Mucosa of rectum (tissue), 2 donors: ENCODE measurements at regions not wholly inside any gene's neighbourhood (a gene's known extent, or its start where the extent isn't known, plus 50 kb on each side); places are given as distances from the start of the nearest gene placed in this dataset.

Experiments used
- H3K27ac ChIP-seq, 2 donors: one replicate each; pipeline ENCODE4 v1.7.0; 2013; ENCODE audit warnings: inconsistent platforms in 2 of 2, low read depth in 2 of 2, low read length in 2 of 2
- H3K27me3 ChIP-seq, 2 donors: one replicate each; pipeline ENCODE4 v1.7.0; 2013; ENCODE audit warnings: low read length in 2 of 2; ENCODE audit not compliant: control insufficient read depth in 2 of 2, insufficient read depth in 2 of 2
- H3K36me3 ChIP-seq, 2 donors: one replicate each; pipeline ENCODE4 v1.7.0; 2013; ENCODE audit warnings: low read length in 2 of 2; ENCODE audit not compliant: control insufficient read depth in 2 of 2, insufficient read depth in 2 of 2
- H3K4me1 ChIP-seq, 2 donors: one replicate each; pipeline ENCODE4 v1.7.0; 2013; ENCODE audit warnings: low read length in 2 of 2, mild to moderate bottlenecking in 1 of 2; ENCODE audit not compliant: control insufficient read depth in 2 of 2, insufficient read depth in 2 of 2
- H3K4me3 ChIP-seq, 2 donors: one replicate each; pipeline ENCODE4 v1.7.0; 2013; ENCODE audit warnings: low read length in 2 of 2
- H3K9ac ChIP-seq, 2 donors: one replicate each; pipeline ENCODE4 v1.7.0; 2013; ENCODE audit warnings: low read length in 2 of 2, low read depth in 1 of 2, mild to moderate bottlenecking in 1 of 2
- H3K9me3 ChIP-seq, 2 donors: one replicate each; pipeline ENCODE4 v1.7.0; 2013; ENCODE audit warnings: low read length in 2 of 2; ENCODE audit not compliant: control insufficient read depth in 2 of 2
- donor health status: healthy.
- donor health status: Normal muscosa, but diverticular disease.

DNA sequence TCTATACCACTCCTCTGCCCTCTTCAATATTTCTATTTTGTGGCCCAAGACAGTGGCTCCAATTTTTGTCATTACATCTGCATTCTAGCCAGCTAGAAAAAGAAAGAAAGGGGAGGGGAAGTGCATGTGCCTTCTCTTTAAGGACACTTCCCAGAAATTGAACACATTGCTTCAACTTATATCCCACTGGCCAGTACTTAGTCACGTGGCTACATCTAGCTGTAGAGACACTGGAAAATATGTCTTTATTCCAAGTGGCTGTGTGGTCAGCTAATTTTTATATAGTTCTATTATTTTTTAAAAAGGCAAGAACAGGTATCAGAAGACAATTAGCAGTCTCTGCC is 200.4 kb downstream of the SNX19 start:
- Histone ChIP-seq H3K4me1 (no peaks in the 10 kb centered on the region), H3K9ac (no peak overlapping the region), H3K4me3 (no peak overlapping the region), H3K27me3 (no peaks in the 10 kb centered on the region), H3K27ac (no peak overlapping the region), H3K9me3 (no peaks in the 10 kb centered on the region), H3K36me3 (no peaks in the 10 kb centered on the region)

DNA sequence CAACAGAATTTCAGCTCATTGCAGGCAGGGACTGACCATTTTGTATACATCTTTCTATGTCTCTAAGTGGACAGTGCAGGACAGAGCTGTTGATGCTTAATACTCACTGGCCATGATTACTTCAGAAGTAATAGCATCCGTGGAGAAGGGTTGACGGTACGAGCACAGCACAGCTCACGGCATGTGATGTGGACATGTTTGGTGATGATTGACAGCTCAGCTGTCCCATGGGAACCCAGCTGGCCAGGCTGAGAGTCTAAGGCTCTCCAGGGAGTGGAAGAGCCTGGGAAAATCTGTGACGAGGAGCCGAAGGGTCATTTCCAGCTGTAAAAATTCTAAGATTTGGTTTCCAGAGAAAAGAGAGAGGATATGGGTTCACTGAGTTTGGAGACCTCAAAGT is 198.2 kb downstream of the SNX19 start:
- Histone ChIP-seq H3K36me3 (no peaks in the 10 kb centered on the region), H3K9ac (no peak overlapping the region), H3K9me3 (no peaks in the 10 kb centered on the region), H3K4me3 (no peak overlapping the region), H3K4me1 (no peaks in the 10 kb centered on the region), H3K27ac (no peak overlapping the region), H3K27me3 (no peaks in the 10 kb centered on the region)

DNA sequence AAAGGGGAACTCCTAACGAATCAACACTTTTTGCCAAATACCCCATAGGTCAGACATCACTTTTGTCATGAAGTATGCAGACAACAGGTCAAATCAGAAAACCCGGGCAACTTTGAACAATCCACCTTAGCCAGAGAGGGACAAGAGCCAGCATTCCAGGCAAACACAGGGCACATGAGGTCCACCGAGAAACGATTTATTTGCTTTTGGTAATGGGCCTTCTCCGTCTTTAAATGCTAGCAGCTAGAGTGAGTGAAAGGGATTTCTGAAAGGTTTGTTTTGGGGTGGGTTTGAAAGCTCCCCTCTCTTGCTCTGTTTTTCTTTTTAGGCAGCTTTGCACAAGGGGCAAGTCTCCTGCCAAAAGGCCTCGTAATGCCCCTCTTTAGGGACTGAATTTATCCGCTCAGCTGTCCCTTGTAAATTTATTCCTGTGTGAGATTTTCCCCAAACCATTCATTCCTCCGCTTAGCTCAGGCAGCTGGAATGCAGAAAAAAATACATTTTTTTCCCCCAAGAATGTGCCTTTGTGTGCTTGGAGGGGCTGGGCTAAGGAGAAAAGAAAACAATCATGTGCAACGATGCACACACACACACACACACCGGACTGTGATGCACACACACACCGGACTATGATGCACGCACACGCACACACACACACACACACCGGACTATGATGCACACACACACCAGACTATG is 196.9 kb downstream of the SNX19 start:
- Histone ChIP-seq H3K9me3 (no peaks in the 10 kb centered on the region), H3K4me1 (no peaks in the 10 kb centered on the region), H3K27ac (no peak overlapping the region), H3K36me3 (no peaks in the 10 kb centered on the region), H3K4me3 (no peak overlapping the region), H3K27me3 (no peaks in the 10 kb centered on the region), H3K9ac (no peak overlapping the region)

DNA sequence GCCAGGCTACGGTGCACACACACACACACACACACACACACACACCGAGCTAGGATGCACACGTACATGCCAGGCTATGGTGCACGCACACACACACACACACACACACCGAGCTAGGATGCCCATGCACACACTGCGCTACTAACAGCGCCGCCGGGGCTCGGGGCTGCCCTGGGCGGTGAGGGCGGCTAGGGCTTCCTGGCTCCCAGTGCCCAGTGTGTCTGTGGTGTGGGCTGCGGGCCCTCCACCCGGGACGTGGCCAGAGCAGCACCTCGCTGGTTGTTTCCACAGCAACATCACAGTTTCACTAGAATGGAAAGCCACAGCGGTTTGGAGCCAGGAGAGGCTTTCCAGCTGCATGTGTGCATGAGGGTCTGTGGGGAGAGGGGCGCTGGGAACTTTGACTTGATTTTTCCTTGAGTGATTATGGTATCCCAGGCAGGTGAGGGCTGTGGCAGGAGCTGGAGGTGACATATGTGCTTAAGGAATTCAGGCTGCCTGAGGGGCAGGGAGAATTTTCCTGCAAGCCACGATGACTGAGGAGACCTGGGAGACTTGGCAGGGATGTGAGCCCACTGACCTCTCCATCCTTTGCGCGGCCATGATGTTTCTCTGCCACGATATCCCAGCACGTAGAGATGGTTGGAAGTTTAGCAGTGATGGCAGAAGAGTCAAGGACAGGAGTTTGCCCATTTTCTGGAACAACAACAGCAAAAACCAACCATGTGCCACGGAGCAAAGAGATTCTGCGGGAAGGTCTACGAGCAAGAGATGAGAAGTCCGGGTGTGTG is 195.9 kb downstream of the SNX19 start:
- Histone ChIP-seq H3K9me3 (no peaks in the 10 kb centered on the region), H3K4me3 (no peak overlapping the region), H3K27ac (no peak overlapping the region), H3K27me3 (no peaks in the 10 kb centered on the region), H3K36me3 (no peaks in the 10 kb centered on the region), H3K9ac (no peak overlapping the region), H3K4me1 (no peaks in the 10 kb centered on the region)

DNA sequence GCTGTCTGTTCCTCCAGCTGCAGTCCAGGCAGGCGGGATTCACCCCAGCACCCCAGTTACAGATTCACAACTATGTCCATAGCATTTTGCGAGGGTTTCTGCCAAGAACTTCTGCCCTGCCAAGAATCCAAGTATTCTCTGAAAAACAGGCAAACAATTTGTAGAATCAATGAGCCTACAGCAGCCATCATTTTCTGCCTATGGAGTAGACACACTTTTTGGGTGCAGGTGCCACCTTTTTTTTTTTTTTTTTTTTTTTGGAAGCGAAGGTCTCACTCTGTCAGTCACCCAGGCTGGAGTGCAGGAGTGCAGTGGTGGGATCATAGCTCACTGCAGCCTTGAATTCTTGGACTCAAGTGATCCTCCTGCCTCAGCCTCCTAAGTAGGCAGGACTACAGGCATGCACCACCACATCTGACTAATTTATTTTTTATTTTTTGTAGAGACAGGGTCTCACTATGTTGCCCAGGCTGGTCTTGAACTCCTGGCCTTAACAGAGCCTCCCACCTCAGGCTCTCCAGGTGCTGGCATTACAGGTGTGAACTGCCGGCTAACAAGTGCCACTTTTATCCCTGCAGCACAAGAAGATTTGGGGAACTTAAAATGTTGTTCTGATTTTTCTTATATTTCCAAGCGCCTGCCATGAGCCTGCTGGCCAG is 195.1 kb downstream of the SNX19 start:
- no peak overlapping the region for H3K4me3 ChIP-seq
- no peak overlapping the region for H3K27ac ChIP-seq
- H3K27me3 ChIP-seq = no peaks in the 10 kb centered on the region
- no peaks in the 10 kb centered on the region for H3K9me3 ChIP-seq
- H3K4me1 ChIP-seq = peaks cover 2 to 4% of the 10 kb centered on the region in 2 donors
- H3K36me3 ChIP-seq = no peaks in the 10 kb centered on the region
- no peak overlapping the region for H3K9ac ChIP-seq

DNA sequence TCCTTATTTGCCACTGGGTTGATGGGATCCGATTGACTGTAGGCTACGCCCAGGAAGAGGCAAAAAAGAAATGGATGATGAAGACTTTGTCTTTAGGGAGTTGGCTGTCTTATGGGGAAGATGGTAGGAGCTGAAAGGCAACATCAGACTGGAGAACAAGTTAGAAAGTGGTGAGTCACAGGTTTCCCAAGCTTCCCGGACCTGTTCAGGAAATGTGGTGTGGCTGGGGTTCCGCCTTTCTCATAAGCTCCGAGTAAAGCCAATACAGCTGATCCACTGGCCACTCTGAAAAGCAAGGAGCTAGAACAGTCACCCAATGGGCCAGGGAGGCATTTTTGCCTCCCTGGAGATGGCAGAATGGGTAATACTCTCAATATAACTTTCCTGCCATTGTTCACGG is 194.5 kb downstream of the SNX19 start:
- Histone ChIP-seq H3K4me1 (peaks cover 2 to 4% of the 10 kb centered on the region in 2 donors), H3K4me3 (no peak overlapping the region)

DNA sequence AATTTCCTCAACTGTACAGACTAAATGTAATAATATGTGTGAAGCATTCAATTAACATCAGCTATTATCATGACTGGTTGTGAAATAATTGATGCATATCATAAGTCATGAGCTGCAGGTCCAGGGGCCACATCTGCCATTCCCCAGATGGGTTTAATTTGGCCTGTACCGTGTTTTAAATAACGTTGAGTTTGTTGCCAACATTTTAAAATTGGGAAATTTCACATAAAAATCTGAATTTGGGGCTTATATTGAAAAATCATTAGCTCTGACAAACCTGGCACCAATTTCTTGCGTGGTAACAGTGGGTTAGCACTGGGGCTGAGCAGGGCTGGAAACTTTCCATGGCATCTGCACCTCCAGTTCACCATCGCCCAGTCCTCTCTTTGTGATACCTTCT is 193.9 kb downstream of the SNX19 start:
- Histone ChIP-seq H3K9ac (no peak overlapping the region), H3K36me3 (no peaks in the 10 kb centered on the region), H3K27ac (no peak overlapping the region), H3K4me1 (peaks cover 2 to 4% of the 10 kb centered on the region in 2 donors), H3K4me3 (no peak overlapping the region), H3K27me3 (no peaks in the 10 kb centered on the region), H3K9me3 (no peaks in the 10 kb centered on the region)

More for the DNA sequence above, 194.5 kb downstream of the SNX19 start:
- no peak overlapping the region for H3K9ac ChIP-seq
- no peaks in the 10 kb centered on the region for H3K9me3 ChIP-seq
- no peak overlapping the region for H3K27ac ChIP-seq
- no peaks in the 10 kb centered on the region for H3K27me3 ChIP-seq
- H3K36me3 ChIP-seq = no peaks in the 10 kb centered on the region

DNA sequence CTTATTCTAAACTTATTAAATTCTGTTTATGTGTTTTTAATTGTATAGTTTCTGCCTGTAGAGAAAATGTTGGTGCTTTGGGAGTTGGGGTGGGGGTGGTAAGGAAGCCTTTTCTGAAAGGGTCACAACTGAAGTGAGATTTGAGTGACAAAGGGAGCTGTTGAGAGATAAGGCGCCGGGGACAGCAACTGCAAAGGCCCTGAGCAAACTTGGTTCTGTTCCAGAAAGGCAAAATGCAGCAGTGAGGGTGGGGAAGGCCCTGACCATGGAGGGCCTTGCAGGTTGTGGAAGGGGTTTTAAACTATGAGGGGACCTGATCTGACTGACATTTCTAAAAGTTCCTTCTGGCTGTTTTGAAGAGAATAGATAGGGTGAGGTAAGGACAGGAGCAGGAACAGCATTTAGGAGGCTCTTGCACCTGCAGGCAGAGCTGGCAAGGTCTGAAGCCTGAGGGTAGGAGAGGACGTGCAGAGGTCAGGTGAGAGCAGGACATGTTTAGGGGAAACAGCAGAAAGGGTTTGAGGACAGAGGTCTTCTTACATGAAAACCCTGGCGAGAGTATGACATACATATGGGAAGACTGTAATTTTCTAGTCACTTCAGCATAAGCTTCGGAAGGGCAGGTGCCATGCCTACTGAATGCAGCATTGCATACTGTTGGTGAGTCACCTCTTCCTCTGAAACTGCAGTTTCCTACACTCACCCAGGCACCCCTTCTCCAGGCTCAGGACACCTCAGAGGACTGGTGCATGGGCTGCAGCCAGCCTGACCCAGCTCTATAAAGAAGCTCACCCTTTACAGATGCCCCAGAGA is 190.7 kb downstream of the SNX19 start:
- H3K9me3 ChIP-seq = peaks cover 4 to 5% of the 10 kb centered on the region in 2 donors
- no peak overlapping the region for H3K4me3 ChIP-seq
- no peaks in the 10 kb centered on the region for H3K36me3 ChIP-seq
- H3K4me1 ChIP-seq = peaks cover 2 to 4% of the 10 kb centered on the region in 2 donors
- no peaks in the 10 kb centered on the region for H3K27me3 ChIP-seq
- no peak overlapping the region for H3K27ac ChIP-seq
- no peak overlapping the region for H3K9ac ChIP-seq

DNA sequence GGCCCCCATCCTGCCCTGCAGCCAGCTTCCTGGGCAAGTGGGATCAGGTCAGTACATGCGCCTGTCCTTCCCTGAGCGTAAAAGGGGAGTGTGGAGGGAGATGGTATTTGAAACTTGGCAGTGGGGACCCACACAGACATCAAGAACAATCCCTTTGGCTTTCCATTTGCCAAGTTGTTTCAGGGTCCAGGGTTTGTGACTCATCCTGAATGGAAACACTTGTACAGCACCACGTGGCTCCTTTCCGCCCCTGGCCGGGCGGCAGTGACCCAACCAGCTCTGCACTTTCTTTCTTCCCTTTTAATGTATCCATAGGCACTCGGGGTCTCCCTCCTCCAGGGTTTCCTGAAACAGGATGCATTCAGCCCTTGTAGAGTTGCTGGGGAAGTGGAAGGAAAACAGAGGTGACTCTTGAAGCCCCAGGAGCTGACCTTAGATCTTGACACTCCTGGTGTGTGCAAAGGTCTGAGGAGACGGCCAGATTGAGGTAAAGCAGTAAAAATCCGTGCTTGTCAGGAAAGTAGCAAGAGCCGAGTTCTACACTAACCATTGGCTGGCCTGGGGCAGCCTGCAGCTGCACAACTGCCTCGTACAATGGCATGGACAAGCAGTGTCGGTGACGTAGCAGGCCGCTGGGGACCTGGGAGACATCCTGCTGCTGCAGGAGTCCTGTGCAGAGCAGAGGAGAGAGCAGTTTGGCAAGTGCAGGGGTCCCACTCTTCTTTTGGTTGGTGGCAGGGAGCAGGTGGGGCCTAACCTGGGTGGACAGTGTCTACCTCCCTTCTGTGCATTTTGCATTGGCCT is 189.8 kb downstream of the SNX19 start:
- Histone ChIP-seq H3K27ac (no peak overlapping the region), H3K9ac (no peak overlapping the region), H3K27me3 (no peaks in the 10 kb centered on the region), H3K4me1 (peaks cover 2 to 4% of the 10 kb centered on the region in 2 donors), H3K4me3 (no peak overlapping the region), H3K36me3 (no peaks in the 10 kb centered on the region), H3K9me3 (peaks cover 4 to 5% of the 10 kb centered on the region in 2 donors)
